ENCODE measurements at regions not wholly inside any gene's neighbourhood (a gene's known extent, or its start where the extent isn't known, plus 50 kb on each side); places are given as distances from the start of the nearest gene placed in this dataset.

- TF ChIP-seq CTCF (IDR thresholded peaks at IDR 0.05; ENCODE audit: low read length) (no peak), EZH2 (IDR thresholded peaks at IDR 0.05; ENCODE audit: borderline replicate concordance, low read length) (no peak)
Observed at GRCh38 chr12:5165296-5165970, 121.8 kb downstream of the KCNA5 start.
